HFF-Myc (cell line): ENCODE measurements at regions not wholly inside any gene's neighbourhood (a gene's known extent, or its start where the extent isn't known, plus 50 kb on each side); places are given as distances from the start of the nearest gene placed in this dataset.
"Not testable (repeated sequence)": the region's sequence is repeated elsewhere in the genome, so short reads cannot be mapped to it uniquely, and the experiment has no call there.

ENCODE experiments used
- DNase-seq: peaks from one replicate; pipeline ENCODE4 v3.0.0-alpha.2; 2011; ENCODE audit warnings: low read depth; ENCODE audit errors: extremely low read depth
- H3K4me3 ChIP-seq: replicated peaks from 2 replicates; pipeline ENCODE4 v1.5.1; 2011; ENCODE audit warnings: low read depth, mild to moderate bottlenecking, control low read depth, low read length
- CTCF ChIP-seq: IDR thresholded peaks from 2 replicates; pipeline ENCODE4 v1.5.1; 2012; ENCODE audit warnings: mild to moderate bottlenecking, low read depth, low read length, control low read depth; ENCODE audit errors: missing control alignments

- H3K4me3 ChIP-seq, result no peak overlapping the region
- DNase-seq, result no peak
These were observed 127.4 kb downstream of the ZFAND4 start for GRCh38 chr10:45545150-45545549.

DNA sequence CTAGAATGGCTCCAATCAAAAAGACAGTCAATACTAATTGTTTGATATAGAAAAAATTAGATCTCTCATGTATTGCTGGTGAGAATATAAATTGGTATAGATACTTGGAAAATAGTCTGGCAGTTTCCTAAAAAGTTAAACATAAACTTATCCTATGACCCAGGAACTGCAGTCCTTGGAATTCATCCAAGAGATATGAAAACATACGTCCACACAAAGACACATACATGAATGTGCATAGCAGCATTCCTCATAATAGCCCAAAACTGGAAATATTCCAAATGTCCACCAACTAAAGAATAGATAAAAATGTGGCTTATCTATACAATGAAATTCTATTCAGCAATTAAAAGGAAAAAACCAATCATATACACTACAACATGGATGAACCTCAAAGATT lies 128.4 kb downstream of the ZFAND4 start:
- no peak for TF ChIP-seq CTCF
- no peak for DNase-seq
- H3K4me3 ChIP-seq, result no peak overlapping the region

More at GRCh38 chr10:45545150-45545549, 127.4 kb downstream of the ZFAND4 start:
- no peak for TF ChIP-seq CTCF

GRCh38 chr10:45541032-45541431 lies 131.5 kb downstream of the ZFAND4 start:
- H3K4me3 ChIP-seq, result not testable (repeated sequence)

GRCh38 chr10:45540589-45540988 lies 132.0 kb downstream of the ZFAND4 start:
- not testable (repeated sequence) for H3K4me3 ChIP-seq, DNase-seq

More at GRCh38 chr10:45541032-45541431, 131.5 kb downstream of the ZFAND4 start:
- not testable (repeated sequence) for DNase-seq

- not testable (repeated sequence) for DNase-seq, H3K4me3 ChIP-seq
These were observed 133.0 kb downstream of the ZFAND4 start for GRCh38 chr10:45539569-45539968.

DNA sequence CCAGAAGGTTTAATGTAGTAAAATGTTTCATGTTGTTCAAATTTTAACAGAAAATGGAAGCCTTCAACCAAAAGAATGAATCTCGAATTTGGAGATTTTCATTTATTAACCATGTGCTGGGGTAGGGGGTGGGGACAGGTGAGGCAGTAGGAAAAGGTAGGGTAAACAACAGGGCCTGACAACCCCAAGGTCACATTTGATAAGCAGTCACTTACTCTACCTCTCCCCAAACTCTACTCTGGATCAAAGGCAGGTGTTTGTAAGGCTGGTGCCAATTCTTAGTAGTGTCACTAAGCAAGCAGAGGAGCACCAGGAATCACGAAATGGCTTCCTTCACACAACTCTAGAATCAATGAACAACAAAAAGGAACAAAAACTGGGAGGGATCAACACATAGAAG lies 138.0 kb downstream of the ZFAND4 start:
- no peak for TF ChIP-seq CTCF
- no peak for DNase-seq
- no peak overlapping the region for H3K4me3 ChIP-seq

DNA sequence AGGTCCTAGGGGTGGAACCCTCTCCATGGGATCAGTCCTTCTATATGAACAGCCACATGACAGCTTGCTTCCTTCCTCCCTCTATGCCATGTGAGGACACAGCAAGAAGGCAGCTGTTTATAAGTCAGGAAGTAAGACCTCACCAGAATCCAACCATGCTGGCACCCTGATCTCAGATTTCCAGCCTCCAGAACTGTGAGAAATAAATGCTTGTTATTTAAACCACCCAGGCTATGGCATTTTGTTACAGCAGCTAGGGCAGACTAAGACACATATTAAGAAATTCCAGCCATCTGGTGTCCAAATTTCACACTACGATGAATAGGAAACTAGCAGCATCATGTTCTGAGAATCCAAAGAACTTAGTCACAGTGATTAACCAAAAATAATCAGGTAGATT lies 140.1 kb downstream of the ZFAND4 start:
- DNase-seq, result no peak
- H3K4me3 ChIP-seq, result no peak overlapping the region
- no peak for TF ChIP-seq CTCF

GRCh38 chr10:45526309-45526905 lies 146.2 kb downstream of the ZFAND4 start:
- H3K4me3 ChIP-seq, result no peak overlapping the region
- no peak for TF ChIP-seq CTCF
- DNase-seq, result no peak
